Gastrocnemius medialis (tissue), 4 donors: ENCODE measurements at regions not wholly inside any gene's neighbourhood (a gene's known extent, or its start where the extent isn't known, plus 50 kb on each side); places are given as distances from the start of the nearest gene placed in this dataset.

Experiments used
- ATAC-seq, 2 donors: fragments of 150-250 bp; one replicate each; pipeline ENCODE4 v1.9.1; 2016
- DNase-seq, 2 donors: peaks; one replicate each; pipeline ENCODE4 v3.0.0-alpha.2; 2019
- H3K27ac ChIP-seq, 4 donors: fragments of 200-600 bp; sonication (generic); 1 replicate in 1 of 4; 2 replicates in 3 of 4; pipeline ENCODE4 v1.5.1; 2016 to 2018; ENCODE audit warnings: mild to moderate bottlenecking in 2 of 4, moderate library complexity in 1 of 4
- H3K27me3 ChIP-seq, 3 donors: fragments of 200-600 bp; sonication (generic) in 2 of 3; 1 replicate in 1 of 3; 2 replicates in 2 of 3; pipeline versions ENCODE4 v1.5.1 to v1.6.0; 2016 to 2019; ENCODE audit warnings: mild to moderate bottlenecking in 1 of 3, moderate library complexity in 1 of 3
- H3K36me3 ChIP-seq, 2 donors: fragments of 200-600 bp; sonication (generic) in 1 of 2; one replicate each; pipeline ENCODE4 v1.5.1; 2017 to 2018
- H3K4me1 ChIP-seq, 2 donors: fragments of 200-600 bp; sonication (generic) in 1 of 2; one replicate each; pipeline ENCODE4 v1.5.1; 2016 to 2017; ENCODE audit warnings: mild to moderate bottlenecking in 2 of 2
- H3K4me3 ChIP-seq, 4 donors: fragments of 200-600 bp; sonication (generic) in 3 of 4; 1 replicate in 1 of 4; 2 replicates in 3 of 4; pipeline ENCODE4 v1.5.1; 2016 to 2019; ENCODE audit warnings: mild to moderate bottlenecking in 2 of 4
- H3K9me3 ChIP-seq, 3 donors: fragments of 200-600 bp; sonication (generic) in 2 of 3; 1 replicate in 1 of 3; 2 replicates in 2 of 3; pipeline ENCODE4 v1.5.1; 2016 to 2019
- CTCF ChIP-seq, 5 experiments: fragments of 450-650 bp in 3 of 5; fragments of 200-600 bp in 2 of 5; sonication (generic) in 2 of 5; IDR thresholded peaks in 4 of 5; conservative IDR thresholded peaks in 1 of 5; 1 replicate in 4 of 5; 2 replicates in 1 of 5; pipeline ENCODE4 v1.5.1; 2016 to 2019; ENCODE audit warnings: antibody characterized with exemption in 5 of 5, mild to moderate bottlenecking in 3 of 5, moderate library complexity in 3 of 5
- POLR2A ChIP-seq, 2 donors: fragments of 450-650 bp; IDR thresholded peaks; one replicate each; pipeline ENCODE4 v1.6.1; 2017; ENCODE audit warnings: antibody characterized with exemption in 2 of 2, mild to moderate bottlenecking in 2 of 2, moderate library complexity in 2 of 2
- in situ Hi-C, 4 donors: fragments of 200-750 bp; cut with MboI; loops; one replicate each; pipeline versions ENCODE4 v1.15.0 to v1.8.0; 2017; ENCODE audit warnings: low sequenced_read_pairs in 4 of 4
- intact Hi-C: fragments of 100-400 bp; cut with DNase I; formaldehyde crosslinking; loops from one replicate; pipeline ENCODE4 v1.15.1; 2023; ENCODE audit warnings: low total_unique reads

- Histone ChIP-seq H3K9me3 (no peaks in the 10 kb centered on the region), H3K36me3 (no peaks in the 10 kb centered on the region), H3K4me1 (no peaks in the 10 kb centered on the region), H3K27me3 (no peaks in the 10 kb centered on the region), H3K27ac (no peak overlapping the region), H3K4me3 (no peak overlapping the region)
- in situ Hi-C loops (no loop called here), intact Hi-C loops (no loop called here)
- no peak for DNase-seq
- TF ChIP-seq CTCF (IDR thresholded peaks at IDR 0.05 in 4 of 5, conservative IDR thresholded peaks at IDR 0.05 in 1 of 5) (no peak), POLR2A (IDR thresholded peaks at IDR 0.05) (no peak)
- no peak for ATAC-seq
Measured at GRCh38 chr1:70911861-70912260, 135.8 kb downstream of the PTGER3 start.

DNA sequence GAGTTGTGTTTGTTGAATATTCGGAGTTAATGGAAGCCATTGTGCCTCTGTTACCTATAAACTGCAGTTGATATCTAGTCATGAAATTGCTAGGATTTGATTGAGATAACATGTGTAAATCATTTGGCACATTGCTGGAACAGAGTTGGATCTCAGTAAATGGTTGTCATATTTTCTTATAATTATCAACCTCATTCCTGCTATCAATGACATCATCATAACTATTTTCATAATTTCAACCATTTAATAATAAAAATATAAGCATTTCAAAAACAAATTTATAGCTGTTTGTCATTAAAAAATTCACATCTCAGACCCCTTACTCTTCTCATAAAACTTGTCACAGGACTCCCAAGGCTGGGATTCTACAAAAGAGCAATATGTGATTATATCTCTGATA lies 133.4 kb downstream of the PTGER3 start:
- no peak overlapping the region for H3K4me3 ChIP-seq
- H3K27ac ChIP-seq, result no peak overlapping the region
- ATAC-seq (no peak), DNase-seq (no peak)
- no peaks in the 10 kb centered on the region for H3K9me3 ChIP-seq
- no peaks in the 10 kb centered on the region for H3K27me3 ChIP-seq
- no peaks in the 10 kb centered on the region for H3K4me1 ChIP-seq
- intact Hi-C loops (no loop called here), in situ Hi-C loops (no loop called here)
- no peaks in the 10 kb centered on the region for H3K36me3 ChIP-seq
- TF ChIP-seq CTCF (IDR thresholded peaks at IDR 0.05 in 4 of 5, conservative IDR thresholded peaks at IDR 0.05 in 1 of 5) (no peak), POLR2A (IDR thresholded peaks at IDR 0.05) (no peak)

- in situ Hi-C loops (no loop called here), intact Hi-C loops (no loop called here)
Measured at GRCh38 chr1:70915258-70916033, 132.2 kb downstream of the PTGER3 start.

DNA sequence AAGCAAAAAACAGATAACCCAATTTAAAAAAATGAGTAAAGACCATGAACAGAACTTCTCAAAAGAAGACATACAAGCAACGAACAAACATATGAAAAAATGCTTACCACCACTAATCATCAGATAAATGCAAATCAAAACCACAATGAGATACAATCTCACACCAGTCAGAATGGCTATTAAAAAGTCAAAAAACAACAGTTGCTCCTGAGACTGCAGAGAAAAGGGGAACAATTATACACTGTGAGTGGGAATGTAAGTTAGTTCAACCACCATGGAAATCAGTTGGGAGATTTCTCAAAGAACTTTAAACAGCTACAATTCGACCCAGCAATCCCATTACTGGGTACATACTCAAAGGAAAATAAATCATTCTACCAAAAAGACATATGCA lies 131.6 kb downstream of the PTGER3 start:
- Histone ChIP-seq H3K4me3 (no peak overlapping the region), H3K27ac (no peak overlapping the region), H3K36me3 (no peaks in the 10 kb centered on the region), H3K27me3 (no peaks in the 10 kb centered on the region), H3K9me3 (no peaks in the 10 kb centered on the region), H3K4me1 (no peaks in the 10 kb centered on the region)
- ATAC-seq (no peak), DNase-seq (no peak)
- TF ChIP-seq CTCF (IDR thresholded peaks at IDR 0.05 in 4 of 5, conservative IDR thresholded peaks at IDR 0.05 in 1 of 5) (no peak), POLR2A (IDR thresholded peaks at IDR 0.05) (no peak)
- intact Hi-C loops (no loop called here), in situ Hi-C loops (no loop called here)

More at GRCh38 chr1:70915258-70916033, 132.2 kb downstream of the PTGER3 start:
- no peaks in the 10 kb centered on the region for H3K27me3 ChIP-seq
- DNase-seq, result no peak
- ATAC-seq, result no peak
- no peak overlapping the region for H3K4me3 ChIP-seq
- TF ChIP-seq CTCF (IDR thresholded peaks at IDR 0.05 in 4 of 5, conservative IDR thresholded peaks at IDR 0.05 in 1 of 5) (no peak), POLR2A (IDR thresholded peaks at IDR 0.05) (no peak)
- H3K4me1 ChIP-seq, result no peaks in the 10 kb centered on the region
- no peaks in the 10 kb centered on the region for H3K36me3 ChIP-seq
- no peak overlapping the region for H3K27ac ChIP-seq
- H3K9me3 ChIP-seq, result no peaks in the 10 kb centered on the region
